ENCODE measurements at regions not wholly inside any gene's neighbourhood (a gene's known extent, or its start where the extent isn't known, plus 50 kb on each side); places are given as distances from the start of the nearest gene placed in this dataset.

DNA sequence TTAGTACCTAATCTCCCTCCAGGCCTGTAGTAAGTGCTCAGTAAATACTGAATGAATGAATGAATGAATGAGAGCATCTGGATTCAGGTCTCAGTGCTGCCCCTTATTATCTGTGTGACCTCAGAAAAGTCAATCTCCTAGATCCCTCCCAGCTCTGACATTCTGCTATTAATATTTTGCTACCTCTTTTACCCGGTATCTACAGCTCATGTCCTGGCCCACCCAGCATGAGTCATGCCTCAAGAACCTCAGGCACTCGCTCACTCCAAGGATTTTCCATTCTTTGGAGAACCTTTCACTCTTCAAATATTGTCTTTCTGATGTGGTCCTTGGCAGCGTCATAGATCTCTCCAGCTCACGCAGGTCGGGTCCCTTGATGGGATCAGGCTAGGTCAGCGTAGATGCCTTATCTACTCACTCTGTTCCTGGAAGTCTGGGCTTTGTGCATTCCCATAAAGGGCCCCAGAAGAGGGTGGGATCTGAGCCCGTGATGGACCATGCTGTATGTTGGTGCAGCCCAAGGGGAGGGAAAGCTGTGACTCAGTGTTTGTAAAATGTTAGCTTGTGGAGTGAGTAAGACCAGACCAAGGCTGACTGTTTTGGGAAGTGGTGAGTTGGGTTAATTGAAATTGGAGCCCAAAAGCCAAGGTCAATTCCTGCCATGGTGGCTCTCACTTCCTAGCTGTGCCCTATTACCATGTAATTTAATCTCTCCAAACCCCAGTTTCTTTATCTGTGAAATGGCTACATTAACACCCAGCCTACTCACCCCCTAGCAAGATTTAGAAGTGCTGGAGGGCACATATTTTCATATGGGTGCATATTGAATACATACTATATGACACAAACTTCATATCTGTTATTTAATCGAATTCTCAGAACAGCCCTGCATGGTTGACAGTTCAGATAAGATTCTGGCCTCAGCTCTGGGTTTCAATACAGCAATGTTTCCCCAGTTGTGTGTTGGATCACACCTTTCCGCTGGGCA, 214.1 kb upstream of the USP24 start:
- no peaks in the 10 kb centered on the region for H3K9me3 Mint-ChIP-seq
- intact Hi-C loops (cut with micrococcal nuclease), result no loop called here
- no peaks in the 10 kb centered on the region for H3K4me1 Mint-ChIP-seq (ENCODE audit: low read depth)
- no peak overlapping the region for H3K27ac Mint-ChIP-seq
- DNase-seq (ENCODE audit: low spot score), result no peak
- H3K27me3 Mint-ChIP-seq (ENCODE audit: insufficient read depth), result peaks cover 8% of the 10 kb centered on the region
- no peaks in the 10 kb centered on the region for H3K36me3 Mint-ChIP-seq (ENCODE audit: low read depth)
- no peak overlapping the region for H3K4me3 Mint-ChIP-seq

DNA sequence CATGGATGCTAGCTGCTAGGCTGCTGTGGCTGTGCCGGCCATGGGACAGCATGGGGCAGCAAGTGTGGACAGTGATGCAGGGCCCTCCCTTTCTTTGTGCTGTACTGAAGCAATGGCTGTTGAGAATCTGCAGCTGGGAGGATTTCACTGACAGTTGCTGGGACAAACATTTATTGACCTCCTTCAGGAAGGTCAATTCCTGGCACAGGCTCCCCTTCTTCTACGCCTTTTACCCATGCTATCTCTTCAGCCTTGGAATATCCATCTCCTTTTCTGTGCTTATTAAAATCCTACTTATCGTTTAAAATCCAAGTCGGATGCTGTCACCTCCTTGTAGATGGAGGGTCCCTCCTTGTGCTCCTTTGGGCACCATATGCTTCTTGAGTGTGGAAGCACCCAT, 213.1 kb upstream of the USP24 start:
- DNase-seq (ENCODE audit: low spot score), result no peak
- Mint-ChIP-seq H3K27me3 (ENCODE audit: insufficient read depth) (peaks cover 8% of the 10 kb centered on the region), H3K36me3 (ENCODE audit: low read depth) (no peaks in the 10 kb centered on the region), H3K4me3 (no peak overlapping the region), H3K4me1 (ENCODE audit: low read depth) (no peaks in the 10 kb centered on the region), H3K9me3 (no peaks in the 10 kb centered on the region), H3K27ac (no peak overlapping the region)
- intact Hi-C loops (cut with micrococcal nuclease), result no loop called here

DNA sequence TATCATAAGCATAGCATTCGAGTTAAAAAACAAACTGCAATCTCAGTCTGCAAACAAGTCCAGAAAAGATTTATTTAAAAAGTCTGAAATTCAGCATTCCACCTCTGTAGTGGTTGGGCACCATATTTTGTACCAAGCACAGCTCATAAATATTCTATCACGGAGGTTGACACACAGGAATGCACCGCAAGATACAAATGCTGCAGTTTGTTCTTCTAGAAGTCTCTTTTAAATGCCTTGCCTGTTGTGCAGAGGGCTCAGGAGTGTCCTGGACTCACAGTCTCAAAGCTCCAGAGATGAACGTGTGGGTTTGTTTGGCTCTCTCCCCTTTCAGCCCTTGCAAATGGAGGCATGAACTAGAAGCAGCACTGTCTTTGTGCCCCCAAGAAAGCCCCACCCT, 212.4 kb upstream of the USP24 start:
- intact Hi-C loops (cut with micrococcal nuclease), result no loop called here
- Mint-ChIP-seq H3K27me3 (ENCODE audit: insufficient read depth) (peaks cover 8% of the 10 kb centered on the region), H3K4me3 (no peak overlapping the region), H3K27ac (no peak overlapping the region), H3K4me1 (ENCODE audit: low read depth) (no peaks in the 10 kb centered on the region), H3K36me3 (ENCODE audit: low read depth) (no peaks in the 10 kb centered on the region), H3K9me3 (no peaks in the 10 kb centered on the region)
- DNase-seq (ENCODE audit: low spot score), result no peak

DNA sequence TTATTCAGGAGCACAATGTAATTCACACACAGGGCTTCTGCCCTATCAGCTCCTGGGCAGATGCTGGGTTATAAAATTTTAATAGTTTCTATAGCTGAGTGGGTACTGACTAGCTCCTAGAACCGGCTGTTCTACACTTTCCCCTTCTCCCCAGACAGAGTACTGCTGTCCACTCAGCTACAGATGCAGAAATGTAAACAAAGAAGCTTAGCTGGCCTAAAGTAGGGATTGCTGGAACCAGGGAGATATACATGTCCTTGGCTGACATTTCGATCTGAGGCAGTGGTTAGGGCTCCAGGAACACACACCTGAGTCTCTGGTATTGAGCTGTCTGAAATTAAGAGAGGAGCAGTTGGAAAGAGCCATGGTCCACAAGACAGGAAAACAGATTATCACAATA, 211.5 kb upstream of the USP24 start:
- Mint-ChIP-seq H3K4me1 (ENCODE audit: low read depth) (no peaks in the 10 kb centered on the region), H3K36me3 (ENCODE audit: low read depth) (no peaks in the 10 kb centered on the region), H3K4me3 (no peak overlapping the region), H3K9me3 (no peaks in the 10 kb centered on the region), H3K27me3 (ENCODE audit: insufficient read depth) (peaks cover 4% of the 10 kb centered on the region), H3K27ac (no peak overlapping the region)
- DNase-seq (ENCODE audit: low spot score), result no peak
- intact Hi-C loops (cut with micrococcal nuclease), result no loop called here

DNA sequence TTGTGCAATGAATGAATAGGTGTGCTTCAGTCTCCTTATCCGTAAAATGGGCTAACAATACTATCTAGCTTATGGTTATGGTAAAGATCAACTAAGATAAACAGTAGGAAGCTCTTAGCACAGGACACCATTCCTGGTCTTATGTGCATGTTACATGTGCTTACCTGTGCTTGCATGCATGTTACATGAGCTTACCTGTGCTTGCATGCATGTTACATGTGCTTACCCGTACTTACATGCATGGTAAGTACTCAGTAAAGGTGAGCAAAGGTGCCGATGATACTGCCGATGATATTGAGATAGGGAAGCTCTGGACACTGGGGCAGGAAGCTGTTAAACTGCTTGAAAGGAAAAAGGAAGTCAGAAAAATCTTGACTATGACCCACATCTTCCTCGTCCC, 211.0 kb upstream of the USP24 start:
- intact Hi-C loops (cut with micrococcal nuclease), result no loop called here
- H3K27ac Mint-ChIP-seq, result no peak overlapping the region
- DNase-seq (ENCODE audit: low spot score), result no peak
- no peaks in the 10 kb centered on the region for H3K4me1 Mint-ChIP-seq (ENCODE audit: low read depth)
- H3K4me3 Mint-ChIP-seq, result no peak overlapping the region
- no peaks in the 10 kb centered on the region for H3K9me3 Mint-ChIP-seq
- H3K36me3 Mint-ChIP-seq (ENCODE audit: low read depth), result no peaks in the 10 kb centered on the region
- H3K27me3 Mint-ChIP-seq (ENCODE audit: insufficient read depth), result peaks cover 4% of the 10 kb centered on the region

DNA sequence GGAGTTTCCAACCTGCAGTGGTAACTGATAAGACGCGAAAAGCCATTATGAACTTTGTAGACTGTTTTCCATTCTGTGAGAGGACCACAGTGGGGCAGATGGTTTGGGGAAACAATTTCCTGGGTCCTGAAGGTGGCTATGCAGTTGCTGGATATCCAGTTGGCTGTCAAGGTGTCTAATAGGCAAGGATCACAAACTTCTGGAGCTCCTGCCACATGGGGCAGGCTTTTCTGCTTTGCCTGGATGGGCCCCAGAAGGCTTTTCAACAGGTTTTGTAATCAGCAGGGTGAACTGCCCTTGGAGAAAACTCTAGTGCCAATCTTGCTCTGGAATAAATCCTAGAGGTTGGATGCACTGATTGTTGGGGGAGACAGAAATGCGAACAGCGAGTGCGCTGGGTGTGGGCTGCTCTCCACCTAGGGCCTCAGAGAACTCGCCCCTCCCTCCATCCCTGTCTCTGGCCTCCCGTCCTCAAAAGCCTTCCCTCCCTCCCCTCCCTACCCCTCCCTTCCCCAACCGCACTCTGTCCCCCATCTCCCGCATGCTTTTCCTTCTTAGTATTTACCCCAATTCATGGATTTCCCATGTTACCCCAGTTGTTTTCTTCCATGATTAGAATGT, 210.3 kb upstream of the USP24 start:
- peaks cover 4% of the 10 kb centered on the region for H3K27me3 Mint-ChIP-seq (ENCODE audit: insufficient read depth)
- no peak for DNase-seq (ENCODE audit: low spot score)

DNA sequence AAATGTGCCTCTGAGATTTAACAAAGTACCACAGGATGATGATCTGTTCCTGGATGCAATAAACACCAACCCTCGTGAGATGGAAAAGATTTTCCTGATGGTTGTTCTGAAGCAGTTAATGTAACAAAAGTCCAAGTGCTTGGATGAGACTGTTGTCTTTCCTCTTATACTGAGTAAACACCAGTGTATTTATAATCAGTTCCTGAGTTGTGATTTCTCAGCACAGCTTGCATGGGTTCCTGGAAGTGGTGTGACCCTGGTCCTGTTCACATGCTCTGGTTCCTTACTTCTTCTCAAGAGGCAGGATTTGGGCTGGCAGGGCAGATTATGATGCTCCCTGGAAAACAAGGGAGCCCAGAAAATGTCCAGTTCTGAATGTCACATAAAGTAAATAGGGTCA, 208.2 kb upstream of the USP24 start:
- no peak for DNase-seq (ENCODE audit: low spot score)
- no peaks in the 10 kb centered on the region for H3K36me3 Mint-ChIP-seq (ENCODE audit: low read depth)
- H3K27ac Mint-ChIP-seq, result no peak overlapping the region
- intact Hi-C loops (cut with micrococcal nuclease), result no loop called here
- no peak overlapping the region for H3K4me3 Mint-ChIP-seq
- no peaks in the 10 kb centered on the region for H3K4me1 Mint-ChIP-seq (ENCODE audit: low read depth)
- no peaks in the 10 kb centered on the region for H3K9me3 Mint-ChIP-seq
- peaks cover 4% of the 10 kb centered on the region for H3K27me3 Mint-ChIP-seq (ENCODE audit: insufficient read depth)

More for the DNA sequence above, 210.3 kb upstream of the USP24 start:
- H3K4me3 Mint-ChIP-seq, result no peak overlapping the region
- no peaks in the 10 kb centered on the region for H3K36me3 Mint-ChIP-seq (ENCODE audit: low read depth)
- H3K9me3 Mint-ChIP-seq, result no peaks in the 10 kb centered on the region
- H3K27ac Mint-ChIP-seq, result no peak overlapping the region
- intact Hi-C loops (cut with micrococcal nuclease), result no loop called here
- H3K4me1 Mint-ChIP-seq (ENCODE audit: low read depth), result no peaks in the 10 kb centered on the region

DNA sequence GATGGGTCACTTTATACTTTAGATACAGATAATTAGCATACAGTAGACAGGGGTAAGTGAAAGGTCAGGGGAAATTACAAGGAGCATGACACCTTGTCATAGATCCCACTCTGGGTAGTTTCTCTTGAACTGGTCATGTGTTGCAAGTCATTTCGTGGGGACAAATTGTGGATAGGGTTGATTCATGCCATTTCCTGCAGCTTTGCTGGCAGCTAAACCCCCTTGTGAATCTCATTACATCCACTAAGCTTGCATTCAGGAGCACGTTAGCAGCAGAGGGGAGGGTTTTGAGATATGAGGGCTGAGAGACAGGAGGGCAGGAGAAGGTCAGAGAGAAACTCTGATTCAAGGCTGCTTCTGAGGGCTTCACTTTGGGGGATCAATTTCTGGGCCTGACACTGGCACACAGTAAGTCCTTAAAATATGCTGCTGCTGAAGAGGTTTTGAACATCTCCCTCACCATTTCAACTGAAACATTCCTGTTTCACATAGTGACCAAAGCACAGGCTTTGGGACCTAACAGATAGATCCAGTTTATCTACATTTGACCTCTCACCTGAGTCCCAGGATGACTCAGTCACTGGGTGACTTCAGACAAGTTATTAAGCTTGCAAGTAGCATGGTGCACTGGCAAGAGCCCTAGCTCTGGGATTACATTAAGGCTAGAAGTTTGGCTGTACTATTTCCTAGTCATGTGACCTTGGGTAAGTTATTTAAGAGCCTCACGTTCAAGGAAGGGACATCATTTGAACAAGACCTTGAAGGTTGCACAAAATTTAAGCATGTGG, 206.0 kb upstream of the USP24 start:
- no peak overlapping the region for H3K4me3 Mint-ChIP-seq
- H3K9me3 Mint-ChIP-seq, result no peaks in the 10 kb centered on the region
- no peaks in the 10 kb centered on the region for H3K36me3 Mint-ChIP-seq (ENCODE audit: low read depth)
- H3K27ac Mint-ChIP-seq, result no peak overlapping the region
- H3K27me3 Mint-ChIP-seq (ENCODE audit: insufficient read depth), result no peaks in the 10 kb centered on the region
- no peak for DNase-seq (ENCODE audit: low spot score)
- intact Hi-C loops (cut with micrococcal nuclease), result no loop called here
- no peaks in the 10 kb centered on the region for H3K4me1 Mint-ChIP-seq (ENCODE audit: low read depth)

DNA sequence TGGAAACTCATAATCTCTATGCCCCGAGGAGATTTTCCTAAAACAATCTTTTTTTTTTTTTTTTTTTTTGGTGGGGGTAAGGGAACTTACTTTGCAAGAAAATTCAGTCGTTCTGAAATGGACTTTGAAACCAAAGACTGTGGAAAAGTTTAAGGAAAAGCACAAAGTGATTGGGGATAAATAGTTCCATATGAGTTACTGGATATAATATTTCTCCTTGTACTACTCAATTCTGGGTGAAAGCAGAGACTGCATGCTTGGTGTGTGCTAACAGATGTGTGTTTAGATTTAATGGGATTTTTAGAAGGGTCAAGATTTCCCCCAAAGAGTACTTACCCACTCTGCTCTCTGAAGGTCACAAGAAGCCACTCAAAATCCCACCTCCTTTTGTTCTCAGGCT, 204.9 kb upstream of the USP24 start:
- H3K9me3 Mint-ChIP-seq, result no peaks in the 10 kb centered on the region
- no peak overlapping the region for H3K4me3 Mint-ChIP-seq
- no peak overlapping the region for H3K27ac Mint-ChIP-seq
- no peaks in the 10 kb centered on the region for H3K36me3 Mint-ChIP-seq (ENCODE audit: low read depth)
- peaks cover 1% of the 10 kb centered on the region for H3K27me3 Mint-ChIP-seq (ENCODE audit: insufficient read depth)
- intact Hi-C loops (cut with micrococcal nuclease), result no loop called here
- no peaks in the 10 kb centered on the region for H3K4me1 Mint-ChIP-seq (ENCODE audit: low read depth)
- no peak for DNase-seq (ENCODE audit: low spot score)

DNA sequence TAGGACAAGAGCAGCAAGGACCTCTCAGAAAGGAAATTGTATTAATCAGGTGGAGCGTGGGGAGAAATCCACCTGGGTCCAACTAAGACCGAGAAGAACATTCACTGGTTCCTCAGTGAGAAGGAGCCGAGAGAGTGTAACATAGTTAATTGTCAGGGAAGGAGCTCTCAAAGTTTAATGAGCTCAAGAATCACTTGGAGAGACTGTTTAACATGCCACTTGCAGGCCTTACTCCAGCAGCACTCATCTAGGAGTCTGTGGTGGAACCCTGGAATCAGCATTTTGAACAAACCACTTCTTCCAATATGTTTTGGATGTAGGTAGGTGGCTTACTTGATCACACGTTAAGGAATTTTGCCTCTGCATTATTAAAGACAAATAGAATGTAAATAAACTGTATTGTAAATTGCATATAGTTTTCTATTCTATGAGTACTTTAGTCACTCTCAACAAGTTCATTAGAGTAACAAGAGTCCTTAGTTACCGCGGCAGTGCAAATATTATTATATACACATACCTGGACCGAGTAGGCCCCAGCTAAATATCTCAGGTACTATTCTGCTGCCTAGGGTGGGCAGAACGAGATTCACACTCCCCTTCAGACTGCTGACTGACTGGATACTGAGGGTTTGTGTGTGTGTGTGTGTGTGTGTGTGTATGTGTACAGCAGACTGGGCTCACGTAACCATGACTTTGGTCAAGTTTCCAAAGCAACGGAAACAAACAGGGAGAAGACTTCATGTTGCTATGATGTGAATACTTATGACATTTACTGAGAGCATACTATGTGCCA, 203.2 kb upstream of the USP24 start:
- no peak overlapping the region for H3K27ac Mint-ChIP-seq
- H3K4me3 Mint-ChIP-seq, result no peak overlapping the region
- H3K36me3 Mint-ChIP-seq (ENCODE audit: low read depth), result no peaks in the 10 kb centered on the region
- no peak for DNase-seq (ENCODE audit: low spot score)
- intact Hi-C loops (cut with micrococcal nuclease), result no loop called here
- peaks cover 5% of the 10 kb centered on the region for H3K27me3 Mint-ChIP-seq (ENCODE audit: insufficient read depth)
- H3K4me1 Mint-ChIP-seq (ENCODE audit: low read depth), result no peaks in the 10 kb centered on the region
- no peaks in the 10 kb centered on the region for H3K9me3 Mint-ChIP-seq

DNA sequence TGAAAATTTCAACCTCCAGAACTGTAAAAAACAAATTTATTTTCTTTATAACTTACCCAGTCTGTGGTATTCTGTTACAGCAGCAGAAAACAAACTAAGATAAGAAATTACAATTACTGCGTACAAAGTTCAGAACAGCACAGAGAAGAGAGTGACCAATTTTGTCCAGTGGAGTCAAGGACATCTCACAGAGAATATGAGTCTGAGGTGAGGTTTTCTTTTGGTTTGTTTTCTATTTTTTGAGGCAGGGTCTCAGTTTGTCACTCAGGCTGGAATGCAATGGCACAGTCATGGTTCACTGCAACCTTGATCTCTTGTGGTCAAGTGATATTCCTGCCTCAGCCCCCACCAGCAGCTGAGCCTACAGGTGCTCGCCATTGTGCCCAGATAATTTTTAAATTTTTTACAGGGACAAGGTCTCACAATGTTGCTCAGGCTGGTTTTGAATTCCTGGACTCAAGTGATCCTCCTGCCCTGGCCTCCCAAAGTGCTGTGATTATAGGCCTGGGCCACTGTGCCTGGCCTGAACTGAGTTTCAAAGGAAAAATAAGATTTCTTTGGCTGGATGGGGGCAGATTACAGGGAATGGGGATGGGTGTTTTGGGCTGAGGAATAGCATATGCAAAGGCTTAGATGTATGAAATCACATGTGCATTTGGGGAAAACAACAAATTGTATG, 201.1 kb upstream of the USP24 start:
- intact Hi-C loops (cut with micrococcal nuclease), result no loop called here
- Mint-ChIP-seq H3K4me1 (ENCODE audit: low read depth) (no peaks in the 10 kb centered on the region), H3K4me3 (no peak overlapping the region), H3K27ac (no peak overlapping the region), H3K9me3 (no peaks in the 10 kb centered on the region), H3K27me3 (ENCODE audit: insufficient read depth) (peaks cover 8% of the 10 kb centered on the region), H3K36me3 (ENCODE audit: low read depth) (no peaks in the 10 kb centered on the region)
- DNase-seq (ENCODE audit: low spot score), result no peak

DNA sequence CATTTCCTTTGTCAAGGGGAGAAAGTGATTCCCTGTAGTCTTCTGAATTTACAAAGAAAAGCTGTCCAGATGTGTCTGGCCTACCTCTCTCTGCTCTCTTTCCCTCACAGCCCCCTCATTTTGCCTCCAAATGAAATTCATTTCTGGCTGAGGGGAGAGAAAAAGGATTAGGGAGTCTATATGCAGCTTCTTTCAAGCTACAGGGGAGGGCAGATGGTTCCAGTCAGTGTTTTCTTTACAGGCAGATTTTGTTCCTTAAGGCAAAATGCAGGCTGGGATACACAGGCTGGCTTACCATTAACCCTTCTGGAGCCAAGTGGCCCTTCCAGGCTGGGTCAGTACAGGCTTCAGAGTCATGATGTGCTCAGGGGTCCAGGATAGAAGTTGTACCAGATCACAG, 198.1 kb upstream of the USP24 start:
- H3K9me3 Mint-ChIP-seq, result no peaks in the 10 kb centered on the region

More for the DNA sequence above, 198.1 kb upstream of the USP24 start:
- Mint-ChIP-seq H3K4me3 (no peak overlapping the region), H3K27me3 (ENCODE audit: insufficient read depth) (peaks cover 8% of the 10 kb centered on the region), H3K4me1 (ENCODE audit: low read depth) (no peaks in the 10 kb centered on the region), H3K27ac (no peak overlapping the region), H3K36me3 (ENCODE audit: low read depth) (no peaks in the 10 kb centered on the region)
- no peak for DNase-seq (ENCODE audit: low spot score)
- intact Hi-C loops (cut with micrococcal nuclease), result no loop called here
